H1 (cell line): ENCODE measurements at regions not wholly inside any gene's neighbourhood (a gene's known extent, or its start where the extent isn't known, plus 50 kb on each side); places are given as distances from the start of the nearest gene placed in this dataset.

Source experiments
- BACH1 ChIP-seq: IDR thresholded peaks from 2 replicates; pipeline ENCODE4 v1.6.1; 2012; ENCODE audit warnings: low read length, improper control_type of control experiment
- BRCA1 ChIP-seq: IDR thresholded peaks from 2 replicates; pipeline ENCODE4 v1.6.1; 2012; ENCODE audit warnings: low read depth, low read length, improper control_type of control experiment
- CBX5 ChIP-seq: fragments of 300-800, 300-1000 bp; sonication (generic); IDR thresholded peaks from 2 replicates; pipeline ENCODE4 v1.7.1; 2016; ENCODE audit warnings: antibody characterized with exemption, low read length, low read depth
- CEBPB ChIP-seq: IDR thresholded peaks from 2 replicates; pipeline ENCODE4 v1.6.1; 2012; ENCODE audit warnings: low read depth, low read length
- EZH2 ChIP-seq: fragments of 200-600 bp; sonication (generic); IDR thresholded peaks from 2 replicates; pipeline ENCODE4 v1.7.1; 2012; ENCODE audit warnings: low read depth, mild to moderate bottlenecking, moderate library complexity, low read length, inconsistent platforms; ENCODE audit not compliant: severe bottlenecking
- POLR2A ChIP-seq, 2 experiments: IDR thresholded peaks; 1 replicate in 1 of 2; 2 replicates in 1 of 2; pipeline ENCODE4 v1.6.1; 2011; ENCODE audit warnings: low read depth in 2 of 2, low read length in 2 of 2, mild to moderate bottlenecking in 2 of 2; ENCODE audit errors: control extremely low read depth in 1 of 2
- POLR2AphosphoS5 ChIP-seq: IDR thresholded peaks from 2 replicates; pipeline ENCODE4 v1.6.1; 2011; ENCODE audit warnings: low read depth, low read length
- YY1 ChIP-seq: IDR thresholded peaks from 2 replicates; pipeline ENCODE4 v1.6.1; 2011; ENCODE audit warnings: low read depth, mild to moderate bottlenecking, low read length
- TF ChIP-seq, protein P1 (sequence below): IDR thresholded peaks from 2 replicates; pipeline ENCODE4 v1.6.1; 2012; ENCODE audit warnings: low read length, inconsistent platforms
- TF ChIP-seq, protein P2 (sequence below), 3 experiments: IDR thresholded peaks; 1 replicate in 2 of 3; 2 replicates in 1 of 3; pipeline versions ENCODE4 v1.5.1 to v1.6.1; 2011; ENCODE audit warnings: low read length in 3 of 3, mild to moderate bottlenecking in 3 of 3, inconsistent platforms in 2 of 3, low read depth in 1 of 3, moderate library complexity in 1 of 3; ENCODE audit not compliant: insufficient read depth in 1 of 3; ENCODE audit errors: control extremely low read depth in 1 of 3

DNA sequence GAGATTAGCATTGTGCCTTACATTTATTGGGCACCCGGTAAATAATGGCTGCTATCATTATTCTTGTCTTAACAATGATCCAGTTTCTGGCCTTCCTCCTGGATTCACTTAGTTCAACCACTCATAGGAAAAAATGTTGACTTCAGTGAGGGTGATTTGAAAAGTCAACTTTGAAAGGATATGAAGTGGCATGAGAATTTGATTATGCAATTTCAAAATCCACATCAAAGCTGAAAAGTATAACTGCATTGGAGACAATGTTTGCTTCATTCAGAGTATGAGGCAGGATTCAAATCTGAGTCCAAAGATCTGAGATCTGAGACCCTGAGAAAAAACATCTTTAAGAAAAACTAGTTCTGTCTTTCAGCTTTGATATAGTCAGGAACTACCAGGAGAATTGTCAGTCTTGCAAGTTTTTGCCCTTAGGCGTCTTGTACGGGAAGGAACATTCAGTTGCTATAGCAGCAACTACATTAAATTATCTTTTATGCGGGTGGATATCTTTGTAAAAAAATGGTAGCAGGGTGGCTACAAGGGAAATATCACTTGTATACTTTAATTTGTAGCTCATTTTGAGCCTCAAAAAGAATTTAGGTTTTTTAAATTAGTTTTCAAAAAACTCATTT lies 587.5 kb upstream of the LCORL start:
- TF ChIP-seq, protein P1, sequence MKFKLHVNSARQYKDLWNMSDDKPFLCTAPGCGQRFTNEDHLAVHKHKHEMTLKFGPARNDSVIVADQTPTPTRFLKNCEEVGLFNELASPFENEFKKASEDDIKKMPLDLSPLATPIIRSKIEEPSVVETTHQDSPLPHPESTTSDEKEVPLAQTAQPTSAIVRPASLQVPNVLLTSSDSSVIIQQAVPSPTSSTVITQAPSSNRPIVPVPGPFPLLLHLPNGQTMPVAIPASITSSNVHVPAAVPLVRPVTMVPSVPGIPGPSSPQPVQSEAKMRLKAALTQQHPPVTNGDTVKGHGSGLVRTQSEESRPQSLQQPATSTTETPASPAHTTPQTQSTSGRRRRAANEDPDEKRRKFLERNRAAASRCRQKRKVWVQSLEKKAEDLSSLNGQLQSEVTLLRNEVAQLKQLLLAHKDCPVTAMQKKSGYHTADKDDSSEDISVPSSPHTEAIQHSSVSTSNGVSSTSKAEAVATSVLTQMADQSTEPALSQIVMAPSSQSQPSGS, result no peak
- TF ChIP-seq, protein P2, sequence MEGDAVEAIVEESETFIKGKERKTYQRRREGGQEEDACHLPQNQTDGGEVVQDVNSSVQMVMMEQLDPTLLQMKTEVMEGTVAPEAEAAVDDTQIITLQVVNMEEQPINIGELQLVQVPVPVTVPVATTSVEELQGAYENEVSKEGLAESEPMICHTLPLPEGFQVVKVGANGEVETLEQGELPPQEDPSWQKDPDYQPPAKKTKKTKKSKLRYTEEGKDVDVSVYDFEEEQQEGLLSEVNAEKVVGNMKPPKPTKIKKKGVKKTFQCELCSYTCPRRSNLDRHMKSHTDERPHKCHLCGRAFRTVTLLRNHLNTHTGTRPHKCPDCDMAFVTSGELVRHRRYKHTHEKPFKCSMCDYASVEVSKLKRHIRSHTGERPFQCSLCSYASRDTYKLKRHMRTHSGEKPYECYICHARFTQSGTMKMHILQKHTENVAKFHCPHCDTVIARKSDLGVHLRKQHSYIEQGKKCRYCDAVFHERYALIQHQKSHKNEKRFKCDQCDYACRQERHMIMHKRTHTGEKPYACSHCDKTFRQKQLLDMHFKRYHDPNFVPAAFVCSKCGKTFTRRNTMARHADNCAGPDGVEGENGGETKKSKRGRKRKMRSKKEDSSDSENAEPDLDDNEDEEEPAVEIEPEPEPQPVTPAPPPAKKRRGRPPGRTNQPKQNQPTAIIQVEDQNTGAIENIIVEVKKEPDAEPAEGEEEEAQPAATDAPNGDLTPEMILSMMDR (IDR thresholded peaks at IDR 0.05; ENCODE audit: control extremely low read depth in 1 of 3, insufficient read depth in 1 of 3, low read depth in 1 of 3, low read length in 3 of 3), result no peak
- TF ChIP-seq POLR2AphosphoS5 (no peak), CBX5 (no peak), BACH1 (no peak), POLR2A (IDR thresholded peaks at IDR 0.05; ENCODE audit: control extremely low read depth in 1 of 2, low read depth in 2 of 2, low read length in 2 of 2) (no peak), EZH2 (no peak), BRCA1 (no peak), YY1 (no peak), CEBPB (no peak)
